Panc1 (cell line): ENCODE measurements at regions not wholly inside any gene's neighbourhood (a gene's known extent, or its start where the extent isn't known, plus 50 kb on each side); places are given as distances from the start of the nearest gene placed in this dataset.

Source experiments
- ATAC-seq: fragments of 200-7000 bp; cut with Tn5 transposase; 2 replicates; pipeline ENCODE4 v1.9.1; 2020; ENCODE audit warnings: mild to moderate bottlenecking, moderate library complexity
- BruUV-seq: library from RNA; stranded (reverse); fragments of 400-500 nt; replicated peaks from 2 replicates; lab custom pipeline; 2021; lab: Mats Ljungman, UMichigan
- CTCF ChIA-PET: fragments of 300-600 bp; sonication (Branson Sonifier 250); formaldehyde crosslinking; loops from one replicate; lab custom pipeline; 2022; ENCODE audit warnings: antibody characterized with exemption; lab: Charles Lee
- POLR2A ChIA-PET: fragments of 300-600 bp; sonication (Branson Sonifier 250); formaldehyde crosslinking; loops from one replicate; lab custom pipeline; 2022; ENCODE audit warnings: antibody characterized with exemption; lab: Charles Lee
- DNase-seq: peaks from one replicate; pipeline ENCODE4 v3.0.0-alpha.2; 2010; ENCODE audit warnings: low read depth, low spot score
- H3K27ac ChIP-seq: 2 replicates; pipeline ENCODE4 v1.5.1; 2011; ENCODE audit warnings: mild to moderate bottlenecking, low read length, inconsistent platforms
- H3K27me3 ChIP-seq: fragments of 200-500 bp; sonication (Bioruptor generic); 2 replicates; pipeline ENCODE4 v1.6.0; 2014; ENCODE audit warnings: low read length, inconsistent platforms; ENCODE audit not compliant: control insufficient read depth, insufficient read depth
- H3K36me3 ChIP-seq: fragments of 200-500 bp; sonication (Bioruptor generic); 2 replicates; pipeline ENCODE4 v1.5.1; 2014; ENCODE audit warnings: inconsistent platforms, mild to moderate bottlenecking, low read length, moderate library complexity; ENCODE audit not compliant: control insufficient read depth, insufficient read depth
- H3K4me1 ChIP-seq: 2 replicates; pipeline ENCODE4 v1.5.1; 2011; ENCODE audit warnings: inconsistent platforms, mild to moderate bottlenecking, low read length, moderate library complexity; ENCODE audit not compliant: control insufficient read depth, insufficient read depth
- H3K4me3 ChIP-seq, 2 experiments: 2 replicates each; pipeline ENCODE4 v1.5.1; 2011 to 2012; ENCODE audit warnings: low read depth in 2 of 2, low read length in 2 of 2, mild to moderate bottlenecking in 2 of 2, inconsistent platforms in 1 of 2, moderate library complexity in 1 of 2
- H3K9me3 ChIP-seq: fragments of 200-500 bp; sonication (Bioruptor generic); 2 replicates; pipeline ENCODE4 v1.5.1; 2014; ENCODE audit warnings: low read depth, mild to moderate bottlenecking, inconsistent platforms, low read length, moderate library complexity; ENCODE audit not compliant: control insufficient read depth, insufficient read depth
- POLR2AphosphoS5 ChIP-seq: IDR thresholded peaks from 2 replicates; pipeline ENCODE4 v1.6.1; 2012; ENCODE audit warnings: mild to moderate bottlenecking, low read depth, low read length, moderate library complexity
- SIN3A ChIP-seq: IDR thresholded peaks from 2 replicates; pipeline ENCODE4 v1.6.1; 2012; ENCODE audit warnings: low read depth, mild to moderate bottlenecking, low read length, moderate library complexity, borderline replicate concordance; ENCODE audit not compliant: insufficient read depth
- TCF7L2 ChIP-seq: IDR thresholded peaks from 2 replicates; pipeline ENCODE4 v1.6.1; 2011; ENCODE audit warnings: mild to moderate bottlenecking, low read depth, low read length, inconsistent platforms
- in situ Hi-C: cut with HindIII; loops from 2 replicates; pipeline ENCODE4 v1.10.0; 2016; ENCODE audit warnings: low sequenced_read_pairs, low pct_unique_long_range_greater_than_20kb
- intact Hi-C: fragments of 100-400 bp; cut with micrococcal nuclease; formaldehyde crosslinking; loops from one replicate; pipeline ENCODE4 v1.10.0; 2022; ENCODE audit not compliant: unreplicated experiment
- TF ChIP-seq, protein P1 (sequence below): fragments of 450-650 bp; IDR thresholded peaks from 2 replicates; pipeline ENCODE4 v1.5.1; 2017; ENCODE audit warnings: mild to moderate bottlenecking
- TF ChIP-seq, protein P2 (sequence below), 2 experiments: IDR thresholded peaks; 2 replicates each; pipeline ENCODE4 v1.6.1; 2011 to 2012; ENCODE audit warnings: low read depth in 2 of 2, control low read depth in 1 of 2, low read length in 1 of 2, mild to moderate bottlenecking in 1 of 2, moderate library complexity in 1 of 2; ENCODE audit not compliant: insufficient read depth in 1 of 2

DNA sequence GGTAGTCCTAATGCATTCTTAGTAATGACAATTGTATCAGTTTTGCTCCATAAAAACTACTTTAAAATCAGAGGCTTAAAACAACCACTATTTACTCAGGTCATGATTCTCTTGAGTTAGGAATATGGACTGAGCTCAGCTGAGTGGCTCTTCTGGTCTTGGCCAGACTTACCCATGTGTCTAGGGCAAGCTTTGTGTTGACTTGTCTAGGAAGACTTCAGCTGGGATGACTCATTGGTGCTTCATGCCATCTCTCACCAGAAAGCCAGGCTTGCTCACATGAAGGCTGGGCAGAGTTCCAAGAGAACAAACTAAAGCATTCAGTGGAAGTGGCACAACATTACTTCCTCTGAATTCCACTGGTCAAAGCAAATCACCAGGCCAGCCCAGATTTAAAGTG, 155.3 kb downstream of the DHX35 start:
- POLR2A ChIA-PET = no interaction called here
- H3K36me3 ChIP-seq = no peaks in the 10 kb centered on the region
- peaks cover 6% of the 10 kb centered on the region for H3K27me3 ChIP-seq
- intact Hi-C loops (no loop called here), in situ Hi-C loops (no loop called here)
- BruUV-seq = no TSS peak
- CTCF ChIA-PET = interaction anchor here (0.7 kb wide), 1 partner anchor 59 kb away, joined by 6 read pairs; no protein-coding TSS in a partner anchor
- H3K9me3 ChIP-seq = no peaks in the 10 kb centered on the region
- TF ChIP-seq, protein P1, sequence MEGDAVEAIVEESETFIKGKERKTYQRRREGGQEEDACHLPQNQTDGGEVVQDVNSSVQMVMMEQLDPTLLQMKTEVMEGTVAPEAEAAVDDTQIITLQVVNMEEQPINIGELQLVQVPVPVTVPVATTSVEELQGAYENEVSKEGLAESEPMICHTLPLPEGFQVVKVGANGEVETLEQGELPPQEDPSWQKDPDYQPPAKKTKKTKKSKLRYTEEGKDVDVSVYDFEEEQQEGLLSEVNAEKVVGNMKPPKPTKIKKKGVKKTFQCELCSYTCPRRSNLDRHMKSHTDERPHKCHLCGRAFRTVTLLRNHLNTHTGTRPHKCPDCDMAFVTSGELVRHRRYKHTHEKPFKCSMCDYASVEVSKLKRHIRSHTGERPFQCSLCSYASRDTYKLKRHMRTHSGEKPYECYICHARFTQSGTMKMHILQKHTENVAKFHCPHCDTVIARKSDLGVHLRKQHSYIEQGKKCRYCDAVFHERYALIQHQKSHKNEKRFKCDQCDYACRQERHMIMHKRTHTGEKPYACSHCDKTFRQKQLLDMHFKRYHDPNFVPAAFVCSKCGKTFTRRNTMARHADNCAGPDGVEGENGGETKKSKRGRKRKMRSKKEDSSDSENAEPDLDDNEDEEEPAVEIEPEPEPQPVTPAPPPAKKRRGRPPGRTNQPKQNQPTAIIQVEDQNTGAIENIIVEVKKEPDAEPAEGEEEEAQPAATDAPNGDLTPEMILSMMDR = no peak
- TF ChIP-seq, protein P2, sequence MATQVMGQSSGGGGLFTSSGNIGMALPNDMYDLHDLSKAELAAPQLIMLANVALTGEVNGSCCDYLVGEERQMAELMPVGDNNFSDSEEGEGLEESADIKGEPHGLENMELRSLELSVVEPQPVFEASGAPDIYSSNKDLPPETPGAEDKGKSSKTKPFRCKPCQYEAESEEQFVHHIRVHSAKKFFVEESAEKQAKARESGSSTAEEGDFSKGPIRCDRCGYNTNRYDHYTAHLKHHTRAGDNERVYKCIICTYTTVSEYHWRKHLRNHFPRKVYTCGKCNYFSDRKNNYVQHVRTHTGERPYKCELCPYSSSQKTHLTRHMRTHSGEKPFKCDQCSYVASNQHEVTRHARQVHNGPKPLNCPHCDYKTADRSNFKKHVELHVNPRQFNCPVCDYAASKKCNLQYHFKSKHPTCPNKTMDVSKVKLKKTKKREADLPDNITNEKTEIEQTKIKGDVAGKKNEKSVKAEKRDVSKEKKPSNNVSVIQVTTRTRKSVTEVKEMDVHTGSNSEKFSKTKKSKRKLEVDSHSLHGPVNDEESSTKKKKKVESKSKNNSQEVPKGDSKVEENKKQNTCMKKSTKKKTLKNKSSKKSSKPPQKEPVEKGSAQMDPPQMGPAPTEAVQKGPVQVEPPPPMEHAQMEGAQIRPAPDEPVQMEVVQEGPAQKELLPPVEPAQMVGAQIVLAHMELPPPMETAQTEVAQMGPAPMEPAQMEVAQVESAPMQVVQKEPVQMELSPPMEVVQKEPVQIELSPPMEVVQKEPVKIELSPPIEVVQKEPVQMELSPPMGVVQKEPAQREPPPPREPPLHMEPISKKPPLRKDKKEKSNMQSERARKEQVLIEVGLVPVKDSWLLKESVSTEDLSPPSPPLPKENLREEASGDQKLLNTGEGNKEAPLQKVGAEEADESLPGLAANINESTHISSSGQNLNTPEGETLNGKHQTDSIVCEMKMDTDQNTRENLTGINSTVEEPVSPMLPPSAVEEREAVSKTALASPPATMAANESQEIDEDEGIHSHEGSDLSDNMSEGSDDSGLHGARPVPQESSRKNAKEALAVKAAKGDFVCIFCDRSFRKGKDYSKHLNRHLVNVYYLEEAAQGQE (IDR thresholded peaks at IDR 0.05; ENCODE audit: insufficient read depth in 1 of 2, low read depth in 2 of 2, low read length in 1 of 2) = no peak
- no peak for TF ChIP-seq SIN3A
- TF ChIP-seq POLR2AphosphoS5 = no peak
- no peak for TF ChIP-seq TCF7L2
- no peak for ATAC-seq
- H3K4me3 ChIP-seq = no peak overlapping the region
- DNase-seq = no peak
- H3K27ac ChIP-seq = no peak overlapping the region
- no peaks in the 10 kb centered on the region for H3K4me1 ChIP-seq

DNA sequence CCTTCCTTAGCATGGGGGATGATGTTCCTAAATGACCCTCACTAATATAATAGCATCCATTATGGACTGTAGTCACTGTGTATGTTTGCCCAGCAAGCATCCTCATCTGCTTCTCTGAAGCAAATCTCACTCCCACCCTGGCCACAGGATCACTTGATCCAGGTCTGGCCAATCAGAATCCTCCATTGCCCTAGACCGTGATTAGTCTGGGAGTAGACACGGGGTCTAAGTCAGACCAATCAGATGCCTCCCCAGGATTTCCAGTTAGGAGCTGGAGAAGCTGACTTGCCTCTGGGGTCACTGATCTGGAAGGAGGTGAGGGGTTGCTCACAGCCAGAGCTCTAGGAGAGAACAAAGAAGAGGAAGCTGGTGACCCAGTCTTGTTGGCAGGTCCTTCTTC, 153.9 kb downstream of the DHX35 start:
- in situ Hi-C loops = no loop called here
- no peaks in the 10 kb centered on the region for H3K9me3 ChIP-seq
- no peaks in the 10 kb centered on the region for H3K4me1 ChIP-seq
- TF ChIP-seq TCF7L2 = no peak
- TF ChIP-seq, protein P1 = no peak
- no peak for TF ChIP-seq POLR2AphosphoS5
- TF ChIP-seq SIN3A = no peak
- TF ChIP-seq, protein P2 (IDR thresholded peaks at IDR 0.05; ENCODE audit: insufficient read depth in 1 of 2, low read depth in 2 of 2, low read length in 1 of 2) = no peak
- H3K4me3 ChIP-seq = no peak overlapping the region
- intact Hi-C loops = no loop called here
- CTCF ChIA-PET = no interaction called here
- POLR2A ChIA-PET = no interaction called here
- H3K36me3 ChIP-seq = no peaks in the 10 kb centered on the region
- DNase-seq (no peak), ATAC-seq (no peak)
- H3K27ac ChIP-seq = no peak overlapping the region
- peaks cover 6% of the 10 kb centered on the region for H3K27me3 ChIP-seq
- BruUV-seq = no TSS peak
